ENCODE measurements at regions not wholly inside any gene's neighbourhood (a gene's known extent, or its start where the extent isn't known, plus 50 kb on each side); places are given as distances from the start of the nearest gene placed in this dataset.

- TF ChIP-seq CSDC2 (CRISPR knock-in tag; IDR thresholded peaks at IDR 0.05) (no peak), PPARA (CRISPR knock-in tag; IDR thresholded peaks at IDR 0.05; ENCODE audit: borderline replicate concordance) (no peak)
Observed at GRCh38 chr15:93288728-93289294, 199.8 kb upstream of the RGMA start (continued).

- no peak for ATAC-seq
- TF ChIP-seq OSR1 (CRISPR knock-in tag; IDR thresholded peaks at IDR 0.05), result no peak
- no peak for TF ChIP-seq ARNTL (CRISPR knock-in tag; IDR thresholded peaks at IDR 0.05; ENCODE audit: borderline replicate concordance, low read depth)
- TF ChIP-seq TOX (CRISPR knock-in tag; IDR thresholded peaks at IDR 0.05; ENCODE audit: borderline replicate concordance), result no peak
Observed at GRCh38 chr15:93286446-93286845, 197.4 kb upstream of the RGMA start.

GRCh38 chr15:93283854-93284253 lies 194.8 kb upstream of the RGMA start:
- no peak for ATAC-seq
- TF ChIP-seq GLIS3 (CRISPR knock-in tag; IDR thresholded peaks at IDR 0.05) (no peak), PATZ1 (CRISPR knock-in tag; IDR thresholded peaks at IDR 0.05; ENCODE audit: borderline replicate concordance) (no peak), ZNF8 (CRISPR knock-in tag; IDR thresholded peaks at IDR 0.05) (no peak), PPARA (CRISPR knock-in tag; IDR thresholded peaks at IDR 0.05; ENCODE audit: borderline replicate concordance) (no peak), SNAI2 (CRISPR knock-in tag; IDR thresholded peaks at IDR 0.05) (no peak), ZNF565 (CRISPR knock-in tag; conservative IDR thresholded peaks at IDR 0.05; ENCODE audit: low read depth) (no peak), ARNTL (CRISPR knock-in tag; IDR thresholded peaks at IDR 0.05; ENCODE audit: borderline replicate concordance, low read depth) (no peak), TOX (CRISPR knock-in tag; IDR thresholded peaks at IDR 0.05; ENCODE audit: borderline replicate concordance) (no peak), ZNF70 (CRISPR knock-in tag; IDR thresholded peaks at IDR 0.05) (no peak)

- TF ChIP-seq ZNF565 (CRISPR knock-in tag; conservative IDR thresholded peaks at IDR 0.05; ENCODE audit: low read depth) (no peak), PATZ1 (CRISPR knock-in tag; IDR thresholded peaks at IDR 0.05; ENCODE audit: borderline replicate concordance) (no peak), CSDC2 (CRISPR knock-in tag; IDR thresholded peaks at IDR 0.05) (no peak), CSRNP3 (CRISPR knock-in tag; IDR thresholded peaks at IDR 0.05) (no peak), ZFP3 (CRISPR knock-in tag; IDR thresholded peaks at IDR 0.05) (no peak), BACH2 (CRISPR knock-in tag; IDR thresholded peaks at IDR 0.05; ENCODE audit: borderline replicate concordance) (no peak), TCF4 (CRISPR knock-in tag; IDR thresholded peaks at IDR 0.05; ENCODE audit: borderline replicate concordance) (no peak), CREB5 (CRISPR knock-in tag; IDR thresholded peaks at IDR 0.05; ENCODE audit: low read depth) (no peak), ZC3H10 (CRISPR knock-in tag; IDR thresholded peaks at IDR 0.05) (no peak)
- no peak for ATAC-seq
Observed at GRCh38 chr15:93282808-93283207, 193.8 kb upstream of the RGMA start.

GRCh38 chr15:93278783-93279182 lies 189.8 kb upstream of the RGMA start:
- no peak for ATAC-seq
- TF ChIP-seq CREB5 (CRISPR knock-in tag; IDR thresholded peaks at IDR 0.05; ENCODE audit: low read depth) (no peak), ZC3H10 (CRISPR knock-in tag; IDR thresholded peaks at IDR 0.05) (no peak), ZNF70 (CRISPR knock-in tag; IDR thresholded peaks at IDR 0.05) (no peak), OSR1 (CRISPR knock-in tag; IDR thresholded peaks at IDR 0.05) (no peak), ESRRG (CRISPR knock-in tag; IDR thresholded peaks at IDR 0.05) (no peak), TSHZ2 (CRISPR knock-in tag; IDR thresholded peaks at IDR 0.05) (no peak), GLIS3 (CRISPR knock-in tag; IDR thresholded peaks at IDR 0.05) (no peak), ZFP30 (CRISPR knock-in tag; IDR thresholded peaks at IDR 0.05) (no peak), ZFP3 (CRISPR knock-in tag; IDR thresholded peaks at IDR 0.05) (no peak), SNAI2 (CRISPR knock-in tag; IDR thresholded peaks at IDR 0.05) (no peak), POU6F1 (CRISPR knock-in tag; IDR thresholded peaks at IDR 0.05; ENCODE audit: borderline replicate concordance, low read depth) (no peak), TCF4 (CRISPR knock-in tag; IDR thresholded peaks at IDR 0.05; ENCODE audit: borderline replicate concordance) (no peak)
